ENCODE measurements at regions not wholly inside any gene's neighbourhood (a gene's known extent, or its start where the extent isn't known, plus 50 kb on each side); places are given as distances from the start of the nearest gene placed in this dataset.
"Not testable (repeated sequence)": the region's sequence is repeated elsewhere in the genome, so short reads cannot be mapped to it uniquely, and the experiment has no call there.

DNA sequence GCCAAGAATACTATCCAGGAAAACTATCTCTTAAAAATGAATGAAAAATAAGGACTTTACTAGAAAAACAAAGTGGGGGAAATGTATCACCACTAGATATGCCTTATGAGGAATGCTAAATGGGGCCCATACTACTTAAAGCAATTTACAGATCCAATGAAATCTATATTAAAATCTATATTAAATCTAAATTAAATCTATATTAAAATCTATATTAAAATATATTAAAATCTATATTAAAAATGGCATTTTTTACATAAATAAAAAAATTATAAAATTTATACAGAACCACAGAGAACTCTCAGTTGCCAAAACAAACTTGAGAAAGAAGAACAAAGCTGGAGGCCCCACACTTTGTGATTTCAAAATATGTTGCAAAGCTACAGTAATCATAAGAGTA, 234.5 kb downstream of the RPL10L start:
- no peak overlapping the region for H3K27ac ChIP-seq (ENCODE audit: low read depth in 1 of 2, low read length in 2 of 2)
- TF ChIP-seq, protein P1, sequence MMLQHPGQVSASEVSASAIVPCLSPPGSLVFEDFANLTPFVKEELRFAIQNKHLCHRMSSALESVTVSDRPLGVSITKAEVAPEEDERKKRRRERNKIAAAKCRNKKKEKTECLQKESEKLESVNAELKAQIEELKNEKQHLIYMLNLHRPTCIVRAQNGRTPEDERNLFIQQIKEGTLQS (IDR thresholded peaks at IDR 0.05): no peak
- TF ChIP-seq GABPA (IDR thresholded peaks at IDR 0.05 in 1 of 2, conservative IDR thresholded peaks at IDR 0.05 in 1 of 2): no peak
- TF ChIP-seq RXRA (IDR thresholded peaks at IDR 0.05): no peak
- TF ChIP-seq, protein P2, sequence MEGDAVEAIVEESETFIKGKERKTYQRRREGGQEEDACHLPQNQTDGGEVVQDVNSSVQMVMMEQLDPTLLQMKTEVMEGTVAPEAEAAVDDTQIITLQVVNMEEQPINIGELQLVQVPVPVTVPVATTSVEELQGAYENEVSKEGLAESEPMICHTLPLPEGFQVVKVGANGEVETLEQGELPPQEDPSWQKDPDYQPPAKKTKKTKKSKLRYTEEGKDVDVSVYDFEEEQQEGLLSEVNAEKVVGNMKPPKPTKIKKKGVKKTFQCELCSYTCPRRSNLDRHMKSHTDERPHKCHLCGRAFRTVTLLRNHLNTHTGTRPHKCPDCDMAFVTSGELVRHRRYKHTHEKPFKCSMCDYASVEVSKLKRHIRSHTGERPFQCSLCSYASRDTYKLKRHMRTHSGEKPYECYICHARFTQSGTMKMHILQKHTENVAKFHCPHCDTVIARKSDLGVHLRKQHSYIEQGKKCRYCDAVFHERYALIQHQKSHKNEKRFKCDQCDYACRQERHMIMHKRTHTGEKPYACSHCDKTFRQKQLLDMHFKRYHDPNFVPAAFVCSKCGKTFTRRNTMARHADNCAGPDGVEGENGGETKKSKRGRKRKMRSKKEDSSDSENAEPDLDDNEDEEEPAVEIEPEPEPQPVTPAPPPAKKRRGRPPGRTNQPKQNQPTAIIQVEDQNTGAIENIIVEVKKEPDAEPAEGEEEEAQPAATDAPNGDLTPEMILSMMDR (IDR thresholded peaks at IDR 0.05; ENCODE audit: low read depth, low read length, missing input control): no peak
- no peak for TF ChIP-seq EGR1 (IDR thresholded peaks at IDR 0.05; ENCODE audit: low read depth in 2 of 2)
- no peak for DNase-seq (ENCODE audit: low spot score)
- H3K4me3 ChIP-seq (ENCODE audit: low read depth in 1 of 3, low read length in 3 of 3): no peak overlapping the region
- H3K27me3 ChIP-seq (ENCODE audit: control insufficient read depth in 4 of 4, insufficient read depth in 4 of 4, low read length in 3 of 4): no peaks in the 10 kb centered on the region
- H3K36me3 ChIP-seq (ENCODE audit: control insufficient read depth in 4 of 4, insufficient read depth in 3 of 4, low read depth in 1 of 4, low read length in 3 of 4): no peaks in the 10 kb centered on the region
- no peaks in the 10 kb centered on the region for H3K4me1 ChIP-seq (ENCODE audit: control insufficient read depth in 4 of 4, insufficient read depth in 4 of 4, low read length in 3 of 4)
- H3K9ac ChIP-seq (ENCODE audit: low read depth in 1 of 2, low read length in 2 of 2): no peak overlapping the region
- peaks cover 0 to 7% (median 2%) of the 10 kb centered on the region in 4 donors for H3K9me3 ChIP-seq (ENCODE audit: control insufficient read depth in 4 of 4, low read length in 3 of 4)

DNA sequence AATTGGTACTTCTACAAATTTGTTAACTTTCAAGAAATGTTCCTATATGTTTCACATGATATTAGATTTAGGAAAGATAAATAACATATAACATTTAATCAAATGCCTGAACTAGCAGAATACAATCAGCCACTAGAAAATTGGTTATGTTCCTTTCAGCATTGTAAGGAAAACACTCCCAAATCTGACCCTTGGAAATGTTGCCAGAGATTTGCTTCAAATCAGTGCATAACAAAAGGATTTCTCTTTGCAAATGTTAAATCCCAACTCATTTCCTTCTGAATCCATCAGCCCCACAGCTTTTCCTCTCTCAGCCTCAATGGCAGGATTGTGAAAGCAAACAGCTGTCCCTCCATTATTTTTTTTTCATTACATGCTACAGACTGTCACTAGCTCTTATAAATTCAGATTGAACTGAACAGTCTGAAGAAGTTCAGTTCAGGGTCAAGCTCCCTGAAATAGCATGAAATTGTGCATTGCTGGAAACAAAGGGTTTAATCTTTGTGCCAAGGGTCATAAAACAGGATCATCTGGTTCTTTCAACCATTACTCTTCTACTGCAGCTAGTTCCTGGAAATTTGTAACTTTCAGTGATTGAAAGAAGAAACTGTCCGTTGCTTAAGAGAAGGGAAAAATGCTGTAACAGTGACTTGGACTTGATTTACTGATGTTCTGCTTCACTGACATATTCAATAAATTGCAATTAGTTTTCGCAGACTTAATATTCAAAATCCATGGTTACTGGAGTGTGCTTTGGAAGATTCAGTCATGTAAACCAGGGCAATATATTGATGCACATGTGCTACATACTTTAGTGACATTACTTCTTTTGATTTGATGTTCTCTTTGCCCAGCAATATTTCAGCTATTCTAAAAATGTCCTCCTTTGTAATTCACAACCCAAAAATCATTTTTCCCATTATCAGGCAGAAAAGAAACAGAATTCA, 246.4 kb downstream of the RPL10L start:
- DNase-seq (ENCODE audit: low spot score): no peak
- WGBS: 47% methylated on average over 2 of the region's 2 CpGs
- no peaks in the 10 kb centered on the region for H3K4me1 ChIP-seq (ENCODE audit: control insufficient read depth in 4 of 4, insufficient read depth in 4 of 4, low read length in 3 of 4)
- no peaks in the 10 kb centered on the region for H3K36me3 ChIP-seq (ENCODE audit: control insufficient read depth in 4 of 4, insufficient read depth in 3 of 4, low read depth in 1 of 4, low read length in 3 of 4)
- H3K27me3 ChIP-seq (ENCODE audit: control insufficient read depth in 4 of 4, insufficient read depth in 4 of 4, low read length in 3 of 4): no peaks in the 10 kb centered on the region
- TF ChIP-seq, protein P1 (IDR thresholded peaks at IDR 0.05): no peak
- TF ChIP-seq JUND (IDR thresholded peaks at IDR 0.05) (no peak), NR2F2 (IDR thresholded peaks at IDR 0.05) (no peak), HNF4A (conservative IDR thresholded peaks at IDR 0.05) (no peak), SP1 (IDR thresholded peaks at IDR 0.05) (no peak), FOXA2 (IDR thresholded peaks at IDR 0.05) (no peak), RXRA (IDR thresholded peaks at IDR 0.05) (no peak)
- TF ChIP-seq, protein P3, sequence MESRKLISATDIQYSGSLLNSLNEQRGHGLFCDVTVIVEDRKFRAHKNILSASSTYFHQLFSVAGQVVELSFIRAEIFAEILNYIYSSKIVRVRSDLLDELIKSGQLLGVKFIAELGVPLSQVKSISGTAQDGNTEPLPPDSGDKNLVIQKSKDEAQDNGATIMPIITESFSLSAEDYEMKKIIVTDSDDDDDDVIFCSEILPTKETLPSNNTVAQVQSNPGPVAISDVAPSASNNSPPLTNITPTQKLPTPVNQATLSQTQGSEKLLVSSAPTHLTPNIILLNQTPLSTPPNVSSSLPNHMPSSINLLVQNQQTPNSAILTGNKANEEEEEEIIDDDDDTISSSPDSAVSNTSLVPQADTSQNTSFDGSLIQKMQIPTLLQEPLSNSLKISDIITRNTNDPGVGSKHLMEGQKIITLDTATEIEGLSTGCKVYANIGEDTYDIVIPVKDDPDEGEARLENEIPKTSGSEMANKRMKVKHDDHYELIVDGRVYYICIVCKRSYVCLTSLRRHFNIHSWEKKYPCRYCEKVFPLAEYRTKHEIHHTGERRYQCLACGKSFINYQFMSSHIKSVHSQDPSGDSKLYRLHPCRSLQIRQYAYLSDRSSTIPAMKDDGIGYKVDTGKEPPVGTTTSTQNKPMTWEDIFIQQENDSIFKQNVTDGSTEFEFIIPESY (IDR thresholded peaks at IDR 0.05): no peak
- no peak overlapping the region for H3K27ac ChIP-seq (ENCODE audit: low read depth in 1 of 2, low read length in 2 of 2)
- H3K4me3 ChIP-seq (ENCODE audit: low read depth in 1 of 3, low read length in 3 of 3): no peak overlapping the region
- H3K9ac ChIP-seq (ENCODE audit: low read depth in 1 of 2, low read length in 2 of 2): no peak overlapping the region
- no peaks in the 10 kb centered on the region for H3K9me3 ChIP-seq (ENCODE audit: control insufficient read depth in 4 of 4, low read length in 3 of 4)

DNA sequence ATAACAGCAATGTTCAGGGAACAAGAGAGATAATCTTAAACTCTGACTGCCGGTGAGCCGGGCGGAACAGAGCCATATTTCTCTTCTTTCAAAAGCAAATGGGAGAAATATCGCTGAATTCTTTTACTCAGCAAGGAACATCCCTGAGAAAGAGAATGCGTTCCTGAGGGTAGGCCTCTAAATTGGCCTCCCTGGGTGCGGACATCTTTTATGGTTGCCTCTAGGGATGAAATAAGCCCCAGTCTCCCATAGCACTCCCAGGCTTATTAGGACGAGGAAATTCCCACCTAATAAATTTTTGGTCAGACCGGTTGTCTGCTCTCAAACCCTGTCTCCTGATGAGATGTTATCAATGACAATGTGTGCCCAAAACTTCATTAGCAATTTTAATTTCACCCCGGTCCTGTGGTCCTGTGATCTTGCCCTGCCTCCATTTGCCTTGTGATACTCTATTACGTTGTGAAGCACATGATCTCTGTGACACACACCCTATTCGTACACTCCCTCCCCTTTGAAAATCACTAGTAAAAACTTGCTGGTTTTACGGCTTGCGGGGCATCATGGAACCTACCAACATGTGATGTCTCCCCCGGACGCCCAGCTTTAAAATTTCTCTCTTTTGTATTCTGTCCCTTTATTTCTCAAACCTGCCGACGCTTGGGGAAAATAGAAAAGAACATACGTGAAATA, 249.4 kb downstream of the RPL10L start:
- not testable (repeated sequence) for H3K27ac ChIP-seq (ENCODE audit: low read depth in 1 of 2, low read length in 2 of 2); DNase-seq (ENCODE audit: low spot score); H3K9ac ChIP-seq (ENCODE audit: low read depth in 1 of 2, low read length in 2 of 2); H3K4me3 ChIP-seq (ENCODE audit: low read depth in 1 of 3, low read length in 3 of 3); H3K36me3 ChIP-seq (ENCODE audit: control insufficient read depth in 4 of 4, insufficient read depth in 3 of 4, low read depth in 1 of 4, low read length in 3 of 4); H3K4me1 ChIP-seq (ENCODE audit: control insufficient read depth in 4 of 4, insufficient read depth in 4 of 4, low read length in 3 of 4); H3K27me3 ChIP-seq (ENCODE audit: control insufficient read depth in 4 of 4, insufficient read depth in 4 of 4, low read length in 3 of 4); H3K9me3 ChIP-seq (ENCODE audit: control insufficient read depth in 4 of 4, low read length in 3 of 4)
- WGBS: 89% methylated on average over 18 of the region's 18 CpGs

Data from liver (tissue), 8 donors.